Activated CD4-positive, alpha-beta T cell treated with anti-CD3 and anti-CD28 coated beads, Interleukin-2, amount 50 U/mL, for 16 hours (primary cell): ENCODE measurements at regions not wholly inside any gene's neighbourhood (a gene's known extent, or its start where the extent isn't known, plus 50 kb on each side); places are given as distances from the start of the nearest gene placed in this dataset.

ENCODE experiments used
- DNase-seq: peaks from one replicate; pipeline ENCODE4 v3.0.0-alpha.2; 2020

DNA sequence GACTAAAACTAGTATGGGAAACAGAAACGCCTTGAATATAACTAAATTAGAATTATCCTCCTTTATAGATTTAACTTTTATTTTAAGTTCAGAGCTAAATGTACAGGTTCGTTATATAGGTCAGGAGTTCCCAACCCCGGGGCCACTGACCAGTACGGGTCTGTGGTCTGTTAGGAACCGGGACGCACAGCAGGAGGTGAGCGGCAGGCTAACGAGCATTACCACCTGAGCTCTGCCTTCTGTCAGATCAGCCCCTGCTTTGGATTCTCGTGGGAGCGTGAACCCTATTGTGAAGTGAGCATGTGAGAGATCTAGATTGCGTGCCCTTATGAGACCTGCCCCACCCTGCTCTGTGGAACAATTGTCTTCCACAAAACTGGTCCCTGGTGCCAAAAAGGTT lies 51.0 kb downstream of the FAT4 start:
- no peak for DNase-seq

DNA sequence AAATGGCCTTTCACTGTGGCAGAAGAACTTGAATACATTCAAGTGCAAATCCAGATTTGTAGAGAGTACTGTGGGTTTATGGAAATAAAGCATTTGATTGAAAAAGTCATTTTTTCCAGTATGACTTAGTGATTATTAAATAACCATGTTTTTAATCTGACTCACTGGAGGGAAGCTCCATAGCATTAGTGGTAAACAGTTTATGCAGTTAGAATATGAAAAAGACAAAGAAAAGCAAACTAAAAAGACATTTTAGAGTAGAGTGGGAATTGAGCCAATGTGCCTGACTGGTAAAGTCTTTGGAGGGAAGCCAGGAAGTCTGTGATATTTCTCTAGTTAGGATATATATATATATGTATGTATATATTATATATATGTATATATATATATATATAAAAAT lies 53.4 kb downstream of the FAT4 start:
- no peak for DNase-seq

DNA sequence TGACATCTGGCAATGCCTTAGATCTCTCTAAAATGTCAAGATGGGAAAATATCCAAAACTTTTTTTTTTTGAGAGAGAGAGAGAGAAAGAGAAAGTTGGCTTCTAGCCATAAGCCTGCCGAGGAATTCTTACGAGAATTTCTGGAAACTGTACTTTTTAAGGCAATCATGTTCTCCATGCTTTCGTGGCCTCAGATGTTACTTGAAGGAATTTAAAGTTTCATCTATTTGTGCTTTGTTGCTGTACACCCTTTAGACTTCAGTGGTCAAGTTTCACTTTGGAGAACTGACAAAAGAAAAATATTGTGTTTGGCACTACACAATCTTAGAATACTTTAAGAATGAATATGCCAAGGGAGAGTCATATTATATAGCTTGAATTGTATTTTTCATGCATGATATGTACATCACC lies 53.9 kb downstream of the FAT4 start:
- no peak for DNase-seq

DNA sequence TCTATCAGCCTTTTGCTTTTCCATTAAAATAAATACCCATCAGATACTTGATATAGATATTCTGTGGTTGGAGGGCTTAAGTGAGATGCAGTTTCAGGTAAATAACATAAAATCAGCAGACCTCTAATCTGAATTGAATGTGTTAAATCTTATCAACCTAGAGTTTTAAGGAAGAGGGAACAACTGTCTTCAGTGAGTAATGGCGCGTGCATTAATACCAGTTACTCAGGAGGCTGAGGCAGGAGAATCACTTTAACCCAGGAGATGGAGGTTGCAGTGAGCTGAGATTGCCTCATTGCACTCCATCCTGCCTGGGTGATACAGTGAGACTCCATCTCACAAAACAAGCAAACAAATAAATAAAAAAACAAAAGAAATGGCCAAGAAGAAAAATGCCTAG lies 54.3 kb downstream of the FAT4 start:
- no peak for DNase-seq

DNA sequence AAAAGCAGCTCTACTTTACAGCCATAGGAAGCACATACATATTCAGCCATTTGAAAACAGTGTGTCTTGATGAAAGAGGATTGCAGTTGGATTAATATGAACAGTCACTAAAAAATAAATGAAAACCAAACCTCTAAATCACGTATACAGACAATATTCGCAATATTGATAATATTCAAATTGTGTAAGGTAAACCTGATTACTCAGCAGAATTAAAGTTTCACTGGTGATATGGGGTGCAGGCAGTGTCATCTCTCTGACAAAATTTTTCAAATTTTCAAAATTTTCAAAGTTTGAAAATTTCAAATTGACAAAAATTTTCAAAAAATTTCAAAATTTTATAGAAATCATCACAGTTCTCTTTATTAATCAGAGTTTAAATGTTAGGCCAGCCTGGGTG lies 55.7 kb downstream of the FAT4 start:
- DNase-seq, result no peak

DNA sequence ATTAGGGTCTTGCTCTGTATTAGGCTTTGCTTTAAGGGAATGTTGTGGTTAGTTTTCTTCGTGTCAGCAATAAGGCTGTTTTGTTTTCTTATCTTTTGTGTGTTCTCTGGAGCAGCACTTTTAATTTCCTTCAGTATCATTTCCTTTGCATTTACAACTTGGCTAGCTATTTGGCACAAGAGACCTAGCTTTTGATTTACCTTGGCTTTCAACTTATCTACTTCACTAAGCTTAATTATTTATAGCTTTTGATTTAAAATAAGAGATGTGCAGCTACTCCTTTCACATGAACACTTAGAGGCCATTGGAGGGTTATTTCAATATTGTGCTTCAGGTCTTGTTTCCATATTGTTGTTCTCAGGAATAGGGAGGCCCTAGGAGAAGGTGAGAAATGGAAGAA lies 68.2 kb downstream of the FAT4 start:
- DNase-seq, result no peak

DNA sequence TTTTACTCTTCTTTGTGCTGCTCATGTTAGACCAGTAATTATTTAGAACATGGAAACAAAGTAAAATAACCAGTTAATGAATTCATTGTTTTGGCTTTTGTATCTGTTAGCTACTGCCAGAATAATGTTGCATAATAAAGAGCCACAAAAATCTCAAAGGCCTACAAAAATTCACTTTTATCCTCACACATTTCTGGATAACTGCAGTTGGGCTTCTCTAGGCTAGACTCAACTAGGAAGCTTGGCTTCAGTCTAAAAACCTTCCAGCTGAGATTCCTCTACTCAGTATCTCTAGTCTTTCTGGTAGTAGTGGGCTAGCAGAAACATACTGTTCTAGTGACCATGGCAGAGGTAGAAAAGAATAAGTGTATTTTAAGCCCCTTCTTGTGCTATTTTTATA lies 73.0 kb downstream of the FAT4 start:
- DNase-seq, result no peak

DNA sequence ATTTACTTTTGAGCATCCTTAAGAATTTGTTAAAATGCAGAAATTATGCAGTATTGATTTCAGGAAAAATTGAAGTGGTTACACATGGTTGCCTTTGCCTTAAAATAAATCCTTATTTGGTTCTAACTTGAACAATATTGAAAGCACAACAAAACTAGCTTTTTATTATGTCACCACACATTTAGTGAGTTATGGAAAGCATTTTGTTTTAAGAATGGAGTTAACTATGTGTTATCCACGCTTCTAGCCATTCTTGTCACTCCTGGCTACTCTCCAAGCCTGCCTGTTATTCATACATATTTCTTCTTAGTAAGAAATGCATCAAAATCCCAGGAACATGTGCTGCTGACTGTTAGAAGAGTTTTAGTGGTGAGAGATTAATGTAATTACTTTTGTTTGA lies 73.9 kb downstream of the FAT4 start:
- no peak for DNase-seq

DNA sequence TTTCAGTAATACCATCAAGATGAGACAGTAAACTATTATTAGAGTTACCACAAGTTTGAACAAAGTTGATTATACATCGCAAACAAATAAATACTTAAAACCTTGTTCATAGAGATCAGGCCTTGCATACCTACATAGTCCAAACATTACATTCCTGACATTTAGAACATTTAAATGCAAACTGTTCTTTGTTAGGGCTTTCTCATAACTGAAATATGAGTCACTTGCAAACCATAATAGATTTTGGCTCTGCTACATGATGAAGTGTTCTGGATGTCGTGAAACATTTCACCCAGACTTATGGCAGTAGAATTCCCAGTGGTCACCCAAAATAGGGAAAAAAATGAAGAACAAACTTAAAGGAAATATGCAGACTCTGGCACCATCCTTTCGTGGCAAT lies 75.0 kb downstream of the FAT4 start:
- DNase-seq, result no peak

DNA sequence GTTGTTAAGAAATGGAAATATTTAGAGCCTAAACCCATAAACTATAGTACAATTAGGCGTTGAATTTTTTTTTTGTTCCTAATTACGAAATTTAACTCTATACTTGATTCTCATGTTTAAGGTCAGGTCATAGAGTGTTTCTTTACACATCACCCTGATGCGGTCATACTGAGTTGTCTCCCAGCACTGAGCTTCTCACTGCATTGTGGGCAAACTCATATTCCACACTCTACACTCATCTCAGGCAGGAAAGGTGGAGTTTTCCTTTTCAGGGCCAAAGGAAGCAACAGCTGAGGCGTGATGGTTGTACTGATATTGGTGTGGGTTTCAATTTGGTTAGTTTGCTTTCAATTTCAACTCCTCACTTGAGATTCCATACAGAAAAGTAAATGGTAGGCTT lies 75.4 kb downstream of the FAT4 start:
- DNase-seq, result no peak

DNA sequence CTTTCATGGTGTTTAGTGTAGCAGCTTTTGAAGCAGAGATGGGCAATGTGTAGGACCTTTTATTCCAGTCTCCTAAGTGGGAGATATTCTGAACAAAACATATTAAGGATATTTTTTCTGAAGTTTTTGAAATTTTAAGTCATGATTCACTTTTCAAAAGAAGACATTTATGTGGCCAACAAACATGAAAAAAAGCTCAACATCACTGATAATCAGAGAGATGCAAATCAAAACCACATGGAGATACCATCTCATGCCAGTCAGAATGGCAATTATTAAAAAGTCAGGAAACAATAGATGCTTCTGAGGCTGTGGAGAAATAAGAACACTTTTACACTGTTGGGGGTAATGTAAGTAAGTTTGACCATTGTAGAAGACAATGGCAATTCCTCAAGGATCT lies 76.0 kb downstream of the FAT4 start:
- no peak for DNase-seq

DNA sequence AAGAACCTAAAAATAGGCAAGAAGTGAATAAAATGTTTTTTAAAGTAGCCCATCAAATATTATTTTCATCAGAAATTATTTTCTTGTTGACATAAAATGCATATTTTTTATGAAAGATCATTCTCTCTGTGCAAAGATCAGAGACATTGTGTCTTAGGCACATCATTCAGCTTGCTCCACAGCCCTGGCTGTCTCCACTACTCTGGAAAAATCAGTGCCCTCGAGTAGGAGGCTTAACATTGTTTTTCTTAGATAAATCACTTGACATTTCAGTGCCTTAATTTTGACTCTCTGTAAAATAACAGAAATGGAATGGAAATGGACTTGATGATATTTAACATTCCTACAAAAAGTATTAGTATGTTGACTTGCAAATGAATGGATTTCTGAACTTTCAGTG lies 77.9 kb downstream of the FAT4 start:
- no peak for DNase-seq

DNA sequence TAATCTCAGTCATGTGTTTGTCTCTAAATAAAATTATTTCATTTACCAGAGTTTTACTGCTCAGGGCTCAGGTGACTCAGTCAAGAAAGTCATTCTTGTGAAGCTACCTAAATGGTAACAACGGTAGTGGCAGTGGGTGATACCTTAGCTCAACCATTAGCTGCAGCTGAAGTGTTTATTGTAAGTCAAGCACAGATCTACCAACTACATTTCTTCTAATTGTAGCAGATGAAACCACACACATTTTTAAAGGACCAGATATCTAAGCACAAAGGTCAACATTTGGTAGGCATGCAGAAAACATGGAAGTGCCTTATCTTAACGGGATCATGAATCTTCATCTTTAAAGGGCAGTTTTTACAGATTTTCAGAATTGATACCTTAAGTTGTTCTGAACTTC lies 79.1 kb downstream of the FAT4 start:
- no peak for DNase-seq

DNA sequence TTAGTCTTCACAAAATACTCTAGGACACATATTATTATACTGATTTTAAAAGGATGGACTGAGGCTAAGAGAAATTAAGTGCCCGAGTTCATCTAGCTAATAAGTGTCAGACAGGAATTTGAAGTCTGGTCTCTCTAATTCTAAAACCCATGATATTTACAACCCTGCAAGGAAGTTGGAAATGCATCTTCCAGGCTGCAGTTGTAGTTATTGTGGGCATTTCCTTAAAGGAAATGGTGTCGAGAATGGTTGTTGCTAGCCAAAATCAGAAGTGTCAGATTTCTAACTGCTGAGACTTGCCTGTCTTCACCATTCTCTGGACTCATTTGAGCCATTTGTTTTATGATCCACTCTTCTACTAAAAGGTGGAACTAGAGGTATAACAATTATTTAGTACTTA lies 82.5 kb downstream of the FAT4 start:
- DNase-seq, result no peak

DNA sequence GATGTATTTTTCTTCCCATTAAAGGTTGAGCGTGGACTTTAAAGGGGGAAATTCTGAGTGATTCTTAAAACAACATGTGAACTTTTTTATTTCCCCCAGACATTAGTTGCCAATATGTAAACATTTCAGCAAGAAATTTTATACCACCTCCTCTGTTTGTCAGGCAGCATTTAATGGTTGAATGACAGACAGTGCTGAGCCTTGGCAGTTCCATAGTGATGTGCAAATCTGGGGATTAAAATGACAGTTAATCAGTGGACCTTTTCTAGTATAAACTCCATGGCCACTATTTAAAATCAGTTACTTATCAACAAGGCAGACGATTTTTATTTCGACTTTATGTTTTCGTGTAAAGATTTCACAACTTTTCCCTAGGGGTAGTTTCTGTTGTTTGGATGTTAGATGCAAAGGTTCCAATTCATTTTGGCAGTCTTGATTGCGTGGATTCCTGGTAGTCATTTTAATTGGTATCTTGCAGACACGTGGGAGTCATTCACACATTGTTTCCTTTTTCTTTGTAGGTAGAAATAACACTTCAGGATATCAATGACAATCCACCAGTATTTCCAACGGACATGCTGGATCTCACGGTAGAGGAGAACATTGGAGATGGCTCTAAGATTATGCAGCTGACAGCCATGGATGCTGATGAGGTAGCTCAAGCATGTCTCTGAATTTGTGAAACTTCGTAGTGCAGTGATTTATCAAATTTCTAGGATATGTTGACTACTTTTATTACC lies 83.7 kb downstream of the FAT4 start:
- DNase-seq, result no peak

DNA sequence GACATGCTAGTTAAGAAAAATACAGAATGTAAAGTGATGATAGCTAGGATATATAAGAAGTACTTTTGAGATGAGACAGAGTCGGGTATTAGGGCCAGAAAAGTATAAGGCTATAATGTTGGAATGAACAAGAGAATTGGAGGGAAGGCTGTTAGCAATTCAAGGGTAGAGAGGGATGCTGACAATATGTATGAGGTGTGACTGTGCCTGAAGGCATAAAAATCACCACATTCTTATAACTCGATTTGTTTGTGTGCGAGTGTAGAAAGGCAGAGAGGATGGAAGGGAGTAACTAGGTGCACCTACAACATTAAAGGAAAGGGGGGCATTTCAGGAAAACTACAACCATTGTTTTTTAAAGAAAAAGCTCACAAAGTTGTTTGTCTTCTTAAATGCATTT lies 86.0 kb downstream of the FAT4 start:
- DNase-seq, result no peak

DNA sequence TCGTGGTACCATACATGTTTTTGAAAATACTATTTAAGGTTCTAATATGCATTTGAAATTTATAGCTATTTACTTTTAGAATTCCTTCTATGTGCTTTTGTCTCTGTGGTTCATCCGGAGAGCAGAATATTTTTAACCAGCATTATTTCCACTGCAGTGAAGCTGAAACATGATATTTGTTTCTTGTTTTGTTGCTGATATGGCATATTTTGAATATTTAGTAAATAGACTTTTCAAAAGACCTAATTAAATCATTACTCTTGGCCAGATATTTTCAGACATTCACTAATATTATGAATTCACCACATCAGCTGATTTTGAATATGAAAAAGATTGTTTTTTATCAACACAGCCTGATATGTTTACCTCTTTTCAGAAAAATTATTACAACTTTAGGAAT lies 87.0 kb downstream of the FAT4 start:
- no peak for DNase-seq

DNA sequence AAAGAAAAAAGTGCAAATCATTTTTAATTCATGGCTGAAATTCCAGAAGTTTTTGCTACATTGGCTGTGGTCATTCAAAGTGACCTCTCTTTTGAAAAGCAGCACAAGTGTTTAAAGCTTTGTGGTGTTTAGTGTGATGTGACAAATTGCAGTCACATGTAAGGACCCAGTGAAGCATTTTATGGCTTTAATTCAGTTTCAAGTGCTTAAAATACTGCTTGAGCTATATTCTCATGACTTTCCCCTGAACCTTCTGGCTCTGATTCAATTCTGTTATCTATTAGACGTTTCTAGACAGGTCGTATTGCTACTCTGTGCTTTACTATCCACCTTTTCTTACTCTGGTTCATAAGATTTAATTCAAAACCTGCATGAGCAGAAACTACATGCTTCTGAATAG lies 105.8 kb downstream of the FAT4 start:
- DNase-seq, result no peak

DNA sequence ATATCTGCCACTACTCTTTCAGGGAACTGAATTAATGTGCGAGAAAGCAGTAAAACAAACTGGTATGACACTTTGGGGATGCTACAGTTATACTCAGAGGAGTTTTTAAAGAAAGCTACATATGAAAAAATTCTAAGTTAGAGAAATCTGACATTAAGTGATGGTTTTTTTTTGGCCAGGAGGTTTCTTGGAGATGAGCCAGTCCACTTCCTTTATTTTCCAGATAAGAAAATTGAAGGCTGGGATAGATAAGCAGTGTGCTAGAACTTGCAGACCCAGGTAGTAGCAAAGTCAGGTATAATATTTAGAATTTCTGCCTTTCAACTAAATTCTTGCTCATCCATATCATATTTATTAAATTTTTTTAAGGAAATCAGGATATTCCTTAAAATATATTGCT lies 106.8 kb downstream of the FAT4 start:
- DNase-seq, result no peak

DNA sequence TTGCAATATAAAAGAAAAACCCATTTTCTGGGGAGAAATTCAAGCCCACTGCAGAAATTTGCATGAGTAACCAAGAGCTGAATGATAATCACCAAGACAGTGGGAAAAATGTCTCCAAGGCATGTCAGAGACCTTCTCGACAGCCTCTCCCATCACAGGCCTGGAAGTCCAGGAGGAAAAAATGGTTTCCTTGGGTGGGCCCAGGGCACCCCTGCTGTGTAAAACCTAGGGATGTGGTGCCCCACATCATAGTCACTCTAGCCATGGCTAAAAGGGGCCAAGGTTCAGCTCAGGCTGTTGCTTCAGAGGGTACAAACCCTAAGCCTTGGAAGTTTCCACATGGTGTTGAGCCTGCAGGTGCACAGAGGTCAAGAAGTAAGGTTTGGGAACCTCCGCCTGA lies 108.4 kb downstream of the FAT4 start:
- no peak for DNase-seq

DNA sequence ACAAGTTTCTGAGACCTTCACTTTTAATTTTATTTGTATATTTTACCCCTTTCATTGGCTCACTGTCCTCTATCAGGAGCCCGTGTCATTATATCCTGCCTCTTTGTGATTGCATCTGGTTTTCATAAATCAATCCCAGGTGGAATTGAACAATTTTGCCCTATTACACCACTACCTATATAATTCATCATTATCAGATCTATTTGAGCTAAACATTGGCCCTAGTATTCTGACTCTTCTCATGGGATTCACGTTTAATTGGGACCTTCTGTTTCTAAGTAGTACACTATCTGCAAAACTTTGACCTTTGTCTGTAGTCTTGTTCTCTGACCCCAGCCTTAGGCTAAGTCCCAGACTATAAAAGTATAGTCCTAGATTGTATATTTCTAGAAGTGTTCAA lies 114.1 kb downstream of the FAT4 start:
- DNase-seq, result no peak

DNA sequence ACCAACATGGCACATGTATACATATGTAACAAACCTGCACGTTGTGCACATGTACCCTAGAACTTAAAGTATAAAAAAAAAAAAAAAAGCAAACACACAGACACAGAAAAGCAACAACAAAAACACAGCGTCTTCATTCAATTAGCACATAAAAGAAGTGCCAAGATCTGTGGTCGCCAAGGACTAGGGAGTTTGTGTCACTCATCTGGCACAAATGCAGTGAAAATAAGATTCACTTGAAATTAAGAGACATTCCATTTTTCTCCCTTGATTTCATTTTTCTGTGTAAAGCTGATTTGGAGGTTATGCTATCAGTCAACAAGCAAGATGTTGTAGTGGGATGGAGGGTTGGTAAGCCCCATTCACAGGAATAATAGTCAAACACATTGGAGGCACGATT lies 115.3 kb downstream of the FAT4 start:
- DNase-seq, result no peak

DNA sequence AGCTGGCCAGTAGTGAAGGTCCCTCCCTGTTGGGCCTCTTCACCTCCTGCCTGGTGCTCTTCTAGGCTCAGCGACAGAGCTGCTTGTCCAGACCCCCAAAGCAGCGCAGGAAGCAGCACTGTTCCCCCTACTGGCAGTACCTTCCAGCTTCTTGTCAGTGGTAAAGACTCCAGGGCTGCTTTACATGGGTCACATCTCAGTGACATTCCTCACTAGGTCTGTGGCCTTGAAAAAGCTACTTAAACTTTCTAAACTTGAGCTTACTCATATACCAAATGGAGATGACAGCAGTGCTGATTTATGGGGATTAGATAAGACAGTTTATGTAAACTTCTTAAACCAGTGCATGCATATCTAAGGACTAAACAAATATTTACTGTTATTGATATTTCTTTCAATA lies 117.3 kb downstream of the FAT4 start:
- no peak for DNase-seq

DNA sequence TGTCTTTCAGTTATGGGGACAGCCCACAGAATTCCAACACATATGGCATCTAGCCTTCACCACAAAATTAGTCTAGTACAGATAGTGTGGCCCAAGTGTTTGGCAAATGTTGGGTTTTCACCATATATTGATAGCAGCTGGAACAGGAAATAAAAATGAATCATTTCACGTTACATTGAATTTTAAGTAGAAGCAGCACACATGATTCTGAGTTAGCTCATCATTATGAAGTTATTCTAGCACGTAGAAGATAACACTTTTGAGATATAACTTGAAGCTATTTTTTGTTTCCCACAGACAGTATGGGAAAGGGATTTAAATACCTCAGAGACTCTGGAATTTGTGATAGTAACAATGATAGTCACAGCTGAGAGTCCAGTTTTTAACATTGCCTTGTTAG lies 118.7 kb downstream of the FAT4 start:
- no peak for DNase-seq

DNA sequence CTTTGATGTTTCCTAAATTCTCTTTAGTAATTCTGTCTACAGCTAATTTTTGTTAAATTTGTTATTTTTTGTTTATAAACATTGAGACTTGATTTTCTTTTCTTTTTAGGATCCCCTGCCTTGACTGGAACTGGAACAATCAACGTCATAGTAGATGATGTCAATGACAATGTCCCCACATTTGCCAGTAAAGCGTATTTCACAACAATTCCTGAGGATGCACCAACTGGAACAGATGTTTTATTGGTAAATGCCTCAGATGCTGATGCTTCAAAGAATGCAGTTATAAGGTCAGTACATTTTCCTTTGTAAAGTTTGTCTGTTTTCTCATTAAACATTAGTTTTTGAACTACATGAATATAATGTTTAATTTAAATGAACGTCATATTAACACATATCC lies 119.4 kb downstream of the FAT4 start:
- DNase-seq, result no peak

DNA sequence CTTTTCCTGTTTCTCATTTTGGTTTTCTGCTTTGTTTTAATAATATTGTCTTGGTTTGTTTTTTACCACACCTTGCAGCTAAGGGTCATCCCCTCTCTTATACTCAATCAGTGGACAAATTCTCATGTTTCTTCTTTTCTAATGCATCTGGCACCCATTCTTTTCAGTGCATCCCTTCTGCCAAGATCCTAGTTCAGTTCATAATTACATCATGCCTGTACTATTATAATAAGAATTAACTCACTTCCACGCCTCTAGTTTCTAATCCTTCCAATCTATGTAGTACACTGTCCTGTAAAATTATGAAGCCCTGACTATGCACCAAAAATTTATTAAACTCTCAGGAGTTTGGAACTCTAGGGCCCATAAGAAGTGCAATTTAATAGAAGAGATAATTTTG lies 126.1 kb downstream of the FAT4 start:
- no peak for DNase-seq
